ENCODE measurements at regions not wholly inside any gene's neighbourhood (a gene's known extent, or its start where the extent isn't known, plus 50 kb on each side); places are given as distances from the start of the nearest gene placed in this dataset.

- Histone ChIP-seq H4K91ac (ENCODE audit: insufficient read depth, low read depth, low read length) (no peak overlapping the region), H3K27ac (ENCODE audit: insufficient read depth, low read length) (no peak overlapping the region), H2AK5ac (ENCODE audit: low read depth, low read length) (no peak overlapping the region), H4K5ac (ENCODE audit: low read depth, low read length) (no peak overlapping the region), H3K9me3 (ENCODE audit: control insufficient read depth, insufficient read depth, low read length) (peaks cover 35% of the 10 kb centered on the region), H2BK5ac (ENCODE audit: low read depth, low read length, poor library complexity, severe bottlenecking) (no peak overlapping the region), H2AK9ac (replicated peaks; ENCODE audit: low read depth, low read length, poor library complexity) (no peak overlapping the region), H4K20me1 (ENCODE audit: insufficient read depth, low read length) (no peaks in the 10 kb centered on the region), H3K79me1 (ENCODE audit: low read depth in 1 of 2, low read length in 2 of 2) (no peaks in the 10 kb centered on the region), H3K36me3 (ENCODE audit: control insufficient read depth, insufficient read depth, low read length) (no peaks in the 10 kb centered on the region), H3K4ac (ENCODE audit: low read depth, low read length) (no peak overlapping the region), H3K9me1 (ENCODE audit: insufficient read depth, low read length) (no peaks in the 10 kb centered on the region), H3K27me3 (ENCODE audit: control insufficient read depth, insufficient read depth, low read length) (no peaks in the 10 kb centered on the region), H4K8ac (ENCODE audit: low read depth in 2 of 2, low read length in 2 of 2) (no peak overlapping the region), H3K56ac (ENCODE audit: extremely low read depth, insufficient read depth, low read length) (no peak overlapping the region), H3K9ac (ENCODE audit: low read depth, low read length) (no peak overlapping the region), H3K18ac (ENCODE audit: low read depth, low read length) (no peak overlapping the region), H3K4me3 (ENCODE audit: insufficient read depth, low read depth, low read length) (no peak overlapping the region), H2BK20ac (ENCODE audit: low read depth, low read length) (no peak overlapping the region), H2BK15ac (ENCODE audit: low read depth, low read length) (no peak overlapping the region), H2AFZ (replicated peaks; ENCODE audit: low read length, poor library complexity) (no peak overlapping the region), H3K14ac (replicated peaks; ENCODE audit: low read depth, low read length) (no peak overlapping the region), H3K4me2 (ENCODE audit: low read depth, low read length) (no peak overlapping the region), H3K4me1 (ENCODE audit: control insufficient read depth, insufficient read depth, low read length) (no peaks in the 10 kb centered on the region), H2BK120ac (ENCODE audit: low read depth, low read length) (no peak overlapping the region), H3K23ac (ENCODE audit: low read depth, low read length) (no peak overlapping the region)
- intact Hi-C loops (cut with micrococcal nuclease) (no loop called here), dilution Hi-C loops (cut with HindIII; ENCODE audit: low sequenced_read_pairs, unreplicated experiment) (no loop called here), in situ Hi-C loops (cut with MboI; ENCODE audit: low sequenced_read_pairs) (no loop called here)
- no peak for DNase-seq
- POLR2A ChIA-PET (ENCODE audit: unreplicated experiment) = no interaction called here
- no peak for ATAC-seq (ENCODE audit: low read depth)
- CTCF ChIA-PET = no interaction called here
- TF ChIP-seq MAFK (IDR thresholded peaks at IDR 0.05; ENCODE audit: low read depth, low read length) (no peak), CHD1 (IDR thresholded peaks at IDR 0.05; ENCODE audit: low read depth, low read length) (no peak), SMC3 (IDR thresholded peaks at IDR 0.05; ENCODE audit: low read depth, low read length) (no peak), RCOR1 (IDR thresholded peaks at IDR 0.05; ENCODE audit: insufficient replicate concordance, low read length) (no peak), RAD21 (IDR thresholded peaks at IDR 0.05; ENCODE audit: low read length) (no peak)
- no TSS peak for BruUV-seq (replicated peaks)
- WGBS, 2 experiments (ENCODE audit: extremely low coverage in 2 of 2, insufficient read length in 1 of 2) = 60% methylated on average over 1 of the region's 10 CpGs; no CpG with 5 or more reads in 1 of the 2 experiments
Observed at GRCh38 chr7:156039194-156039593, 226.9 kb upstream of the SHH start.
